ENCODE measurements at regions not wholly inside any gene's neighbourhood (a gene's known extent, or its start where the extent isn't known, plus 50 kb on each side); places are given as distances from the start of the nearest gene placed in this dataset.

DNA sequence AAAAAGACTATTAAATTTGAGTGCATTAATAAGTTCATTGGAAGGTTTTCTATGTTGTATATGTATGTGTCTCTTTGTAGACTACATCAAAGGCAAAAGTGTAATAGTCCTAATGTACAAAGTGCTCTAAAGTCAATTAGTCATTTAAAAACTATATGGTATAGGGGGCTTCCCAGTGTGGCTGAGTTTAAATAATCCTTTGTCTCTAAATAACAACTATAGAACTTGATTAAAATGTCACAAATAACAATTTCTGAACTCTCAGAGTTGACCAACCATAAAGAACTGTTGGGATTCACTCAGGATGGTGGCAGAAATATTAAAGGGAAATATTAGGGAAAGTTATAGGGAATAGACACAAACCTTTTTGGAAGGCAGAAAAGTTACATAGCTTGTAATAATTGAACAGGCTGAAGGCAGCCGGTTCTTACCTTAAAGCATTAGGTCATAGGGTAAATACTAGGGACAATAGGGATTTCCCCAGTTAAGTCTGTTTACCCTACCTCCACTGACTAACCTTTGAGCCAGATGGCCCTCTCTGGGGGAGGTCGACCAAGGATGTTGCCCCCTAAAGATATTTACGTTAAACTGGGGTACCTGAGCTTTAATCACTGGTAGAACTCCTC lies 1054.2 kb downstream of the ARAP2 start:
- no peak for DNase-seq

DNA sequence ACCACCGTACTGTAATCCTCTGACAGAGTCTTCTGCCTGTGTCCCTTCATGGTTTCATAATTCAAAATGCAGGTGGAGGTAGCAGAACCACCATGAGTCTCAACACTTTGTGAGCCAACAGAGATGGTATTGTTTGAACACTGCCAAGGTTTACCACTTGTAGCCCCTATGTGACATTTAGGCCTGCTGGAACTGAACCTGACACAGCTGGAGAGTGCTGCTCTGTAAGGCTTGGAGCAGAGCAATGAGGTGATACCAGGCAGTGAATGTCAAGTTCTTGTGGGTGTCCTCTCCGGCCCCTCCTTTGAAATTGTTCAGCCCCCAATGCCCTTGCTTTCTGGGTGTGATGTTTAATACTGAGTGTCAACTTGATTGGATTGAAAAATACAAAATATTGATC lies 1042.9 kb downstream of the ARAP2 start:
- DNase-seq: no peak

DNA sequence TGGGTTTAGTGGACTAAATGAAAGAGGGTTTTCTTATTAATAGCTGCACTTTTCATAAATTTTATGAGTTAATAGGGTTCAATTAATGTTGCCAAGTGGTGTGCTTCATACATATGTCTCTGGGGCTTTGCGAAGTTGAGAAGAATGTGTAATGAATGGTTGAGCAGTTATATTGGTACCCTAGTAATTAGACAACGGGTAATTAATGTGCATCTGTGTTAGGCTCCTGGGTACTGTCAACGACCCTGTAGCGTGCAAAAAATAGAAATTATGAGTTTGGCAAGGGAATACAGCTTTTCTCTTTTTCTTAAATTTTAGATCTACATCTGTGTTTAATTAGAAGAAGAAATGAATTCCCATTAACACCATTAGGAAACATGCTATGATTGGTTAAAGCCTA lies 1027.7 kb downstream of the ARAP2 start:
- DNase-seq: no peak

DNA sequence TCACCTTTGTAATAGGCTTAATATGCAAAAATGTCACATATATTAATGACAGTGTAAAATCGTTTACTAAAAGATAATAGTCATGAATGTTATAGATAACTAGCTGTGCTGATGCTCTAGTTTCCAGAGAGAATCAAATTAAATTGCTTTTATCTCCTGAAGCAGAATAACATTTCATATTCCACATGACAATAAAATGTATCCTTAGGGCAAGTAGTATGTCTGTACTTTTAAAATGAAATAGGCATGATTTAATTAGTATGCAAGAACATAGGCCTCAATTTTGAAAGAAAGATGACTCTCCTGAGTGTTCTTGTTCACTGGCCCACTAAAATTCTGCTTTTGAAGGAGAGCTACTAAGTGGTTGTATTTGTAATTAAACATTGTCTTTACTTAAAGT lies 1027.0 kb downstream of the ARAP2 start:
- no peak for DNase-seq

DNA sequence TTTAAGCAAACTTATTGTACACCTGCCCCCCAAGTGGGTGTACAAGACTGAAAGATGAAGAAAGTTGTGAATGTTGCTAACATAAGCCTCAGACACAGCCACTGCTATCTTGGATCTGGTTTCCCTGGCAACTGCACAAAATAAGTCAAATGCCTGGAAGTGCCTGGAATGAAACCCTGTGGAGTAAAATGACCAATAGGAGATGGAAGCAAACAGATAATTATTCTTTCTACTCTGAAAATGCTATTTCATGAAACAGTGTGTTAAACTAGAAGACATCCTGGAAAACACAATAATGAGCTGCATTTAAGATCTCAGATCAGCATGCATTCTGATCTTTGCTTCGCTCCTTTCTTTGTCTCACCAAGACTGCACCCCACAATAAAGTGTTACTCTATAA lies 1016.0 kb downstream of the ARAP2 start:
- no peak for DNase-seq

DNA sequence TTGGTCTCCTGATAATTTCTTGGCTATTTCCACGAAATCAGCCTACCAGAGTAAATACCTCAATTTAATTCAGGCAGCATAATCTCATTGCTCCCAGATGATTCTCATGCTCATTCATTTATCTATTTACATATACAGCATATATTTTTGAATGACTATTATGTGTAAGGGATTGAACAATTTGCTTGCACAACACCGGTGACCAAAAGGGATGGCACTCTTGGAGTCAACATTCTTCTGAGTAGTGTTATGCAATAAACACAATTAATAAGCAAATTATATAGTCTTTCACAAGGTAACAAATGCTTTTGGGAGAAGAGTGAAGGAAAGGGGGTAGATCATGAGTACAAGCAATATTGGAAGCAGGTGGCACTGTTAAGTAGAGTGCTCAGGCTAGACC lies 1015.3 kb downstream of the ARAP2 start:
- DNase-seq: no peak

DNA sequence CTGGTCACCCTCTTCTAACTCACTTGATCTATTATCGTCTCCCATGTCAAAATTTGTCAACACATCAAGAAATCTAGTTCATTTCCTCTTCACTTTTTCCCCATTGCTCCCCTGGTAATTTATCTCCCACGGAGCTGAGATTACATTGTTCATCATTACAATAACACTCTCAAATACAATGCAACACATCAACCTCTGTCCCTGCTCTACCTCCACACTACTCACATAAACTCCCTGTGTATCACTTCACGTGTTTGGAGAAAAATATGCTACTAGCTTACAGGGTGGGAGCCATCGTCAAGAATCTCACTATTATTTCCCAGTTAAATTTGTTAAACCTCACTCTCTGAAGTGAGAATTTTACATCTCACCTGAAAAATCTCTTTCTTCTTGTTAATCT lies 1006.4 kb downstream of the ARAP2 start:
- DNase-seq: no peak

DNA sequence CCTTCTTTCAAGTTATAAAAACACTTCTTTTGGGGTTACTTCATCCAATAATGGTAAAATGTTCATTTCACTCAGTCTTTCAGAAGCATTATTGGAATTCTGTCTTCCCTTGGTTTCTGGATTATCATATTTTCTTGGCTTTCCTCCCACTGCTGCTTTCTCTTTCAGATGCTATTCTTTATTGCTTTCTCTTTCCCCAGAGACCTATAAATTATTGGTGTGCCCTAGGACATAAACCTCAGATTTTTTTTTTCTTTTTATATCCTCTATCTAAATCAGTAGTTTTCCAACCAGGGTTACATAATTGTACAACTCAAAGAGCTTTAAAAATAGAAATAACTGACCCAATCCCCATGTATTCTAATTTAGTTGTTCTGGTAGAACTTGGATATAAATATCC lies 1005.5 kb downstream of the ARAP2 start:
- no peak for DNase-seq

DNA sequence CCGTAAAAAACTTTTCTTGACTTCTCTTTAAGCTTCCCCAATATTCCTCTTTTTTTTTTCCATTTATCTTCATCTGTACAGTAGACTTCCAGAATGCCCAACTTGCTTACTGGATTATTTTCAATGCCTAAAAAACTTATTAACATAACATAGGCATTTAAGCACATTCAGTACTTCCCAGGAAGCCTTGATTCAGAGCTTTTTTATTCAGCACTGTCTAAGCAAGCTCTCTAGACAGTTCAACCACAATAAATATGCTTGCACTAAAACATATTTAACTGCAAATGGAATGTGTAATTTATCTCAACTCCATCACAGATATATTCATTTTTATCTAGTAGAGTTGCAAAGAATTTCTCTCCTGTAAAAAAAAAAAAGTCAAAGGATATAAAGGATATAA lies 997.8 kb downstream of the ARAP2 start:
- DNase-seq: no peak

DNA sequence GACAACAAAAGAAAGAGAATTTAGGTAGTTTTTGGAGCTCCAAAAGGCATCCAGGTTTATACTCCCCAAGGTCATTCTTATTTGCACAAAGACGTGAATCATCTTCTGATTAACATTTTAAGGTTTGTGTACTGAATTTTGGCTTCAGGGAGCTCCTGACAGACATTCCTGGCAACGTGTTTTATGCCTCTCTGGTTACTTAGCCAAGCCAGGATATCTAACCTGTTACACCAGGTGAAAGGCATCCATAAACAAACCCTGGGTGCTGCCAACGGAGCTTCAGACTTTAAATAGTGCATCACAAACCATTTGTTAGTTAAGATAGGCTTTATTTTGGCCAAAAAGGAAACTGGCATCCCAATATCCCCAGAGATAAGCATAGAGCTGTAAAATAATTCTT lies 997.3 kb downstream of the ARAP2 start:
- DNase-seq: no peak

DNA sequence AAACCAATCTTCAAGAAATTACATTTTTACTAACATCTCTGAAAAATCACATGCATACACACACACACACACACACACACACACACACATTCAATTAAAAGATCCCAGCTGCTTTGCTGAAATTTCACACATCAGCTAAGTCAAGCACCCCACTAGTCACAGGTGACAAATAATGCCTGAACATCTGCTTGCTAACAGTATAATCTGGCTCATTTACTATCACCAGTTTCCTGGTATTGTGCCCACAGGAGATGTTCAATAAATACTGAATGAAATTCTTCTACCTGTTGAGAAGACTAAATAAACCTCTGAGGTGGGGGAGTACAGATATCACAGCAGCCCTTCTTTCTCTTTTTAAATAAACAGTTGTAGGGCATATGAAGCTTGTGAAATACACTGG lies 994.0 kb downstream of the ARAP2 start:
- no peak for DNase-seq

DNA sequence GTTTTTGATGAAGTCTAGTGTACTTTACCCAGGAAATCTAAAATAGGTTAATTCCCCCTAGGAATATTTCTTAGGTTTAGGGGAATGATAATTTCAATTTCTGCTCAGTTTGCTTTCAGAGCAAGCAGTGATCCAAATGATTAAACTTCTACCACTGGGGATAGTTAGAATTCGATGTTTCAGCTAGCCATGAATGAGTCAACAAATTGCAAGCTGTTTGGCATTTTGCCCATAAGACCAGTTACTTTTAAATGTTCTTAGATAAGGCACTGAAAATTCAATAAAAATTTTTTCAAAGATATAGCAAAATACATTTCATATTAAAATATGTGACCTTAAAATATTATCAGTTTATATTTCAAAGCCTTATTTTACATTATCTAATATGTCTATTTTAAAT lies 993.6 kb downstream of the ARAP2 start:
- no peak for DNase-seq

DNA sequence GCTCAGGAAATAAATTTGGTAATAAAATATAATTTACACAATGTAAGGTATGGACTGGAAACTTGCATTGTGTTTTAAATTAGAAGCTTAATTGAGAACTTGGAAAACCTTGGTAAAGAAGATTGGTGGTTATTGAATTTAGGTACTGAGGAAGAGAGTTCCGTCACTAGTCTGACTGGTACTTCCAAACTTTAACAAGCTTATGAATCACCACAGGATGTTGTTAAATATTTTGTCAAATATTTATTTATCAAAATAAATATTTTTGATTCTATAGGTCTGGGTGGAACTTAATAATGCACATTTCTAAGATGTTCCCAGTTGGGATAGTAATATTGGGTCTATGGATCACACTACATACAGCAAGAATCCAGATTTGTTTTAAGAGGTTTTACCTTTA lies 992.2 kb downstream of the ARAP2 start:
- DNase-seq: no peak

DNA sequence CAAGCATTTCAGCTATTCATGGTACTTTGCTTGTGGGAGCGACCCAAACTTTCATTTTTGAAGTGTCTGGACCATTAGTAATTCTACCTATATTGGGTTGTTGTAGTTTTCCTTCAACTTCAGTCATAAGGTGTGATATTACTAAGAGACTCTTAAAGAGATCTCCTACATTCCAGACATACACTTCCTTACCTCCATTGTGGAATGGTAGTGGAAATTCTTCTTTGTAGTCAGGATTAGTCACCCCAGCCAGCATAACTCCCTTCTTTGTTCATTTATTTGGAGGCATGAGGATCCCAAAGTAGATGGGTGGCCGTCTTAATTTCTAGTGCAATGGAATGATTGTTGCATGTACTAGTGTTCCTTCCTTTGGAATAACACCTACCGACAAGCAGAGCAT lies 991.4 kb downstream of the ARAP2 start:
- DNase-seq: no peak

DNA sequence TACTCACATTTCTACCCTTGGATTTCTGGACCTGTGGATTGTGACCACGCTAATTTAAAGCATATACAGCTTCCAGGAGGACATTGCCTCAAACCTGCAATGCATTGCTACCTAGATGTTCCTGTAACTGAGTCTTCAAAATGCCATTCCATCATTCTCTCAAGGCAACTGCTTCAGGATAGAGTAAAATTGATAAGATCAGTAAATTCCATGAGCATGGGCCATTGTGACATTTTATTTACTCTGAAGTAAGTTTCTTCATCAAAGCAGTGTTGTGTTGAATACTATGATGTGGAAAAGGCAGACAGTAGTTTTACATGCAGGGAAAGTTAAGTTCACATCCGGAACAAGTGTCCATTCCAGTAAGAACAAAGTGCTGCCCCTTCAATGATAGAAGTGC lies 991.0 kb downstream of the ARAP2 start:
- no peak for DNase-seq

DNA sequence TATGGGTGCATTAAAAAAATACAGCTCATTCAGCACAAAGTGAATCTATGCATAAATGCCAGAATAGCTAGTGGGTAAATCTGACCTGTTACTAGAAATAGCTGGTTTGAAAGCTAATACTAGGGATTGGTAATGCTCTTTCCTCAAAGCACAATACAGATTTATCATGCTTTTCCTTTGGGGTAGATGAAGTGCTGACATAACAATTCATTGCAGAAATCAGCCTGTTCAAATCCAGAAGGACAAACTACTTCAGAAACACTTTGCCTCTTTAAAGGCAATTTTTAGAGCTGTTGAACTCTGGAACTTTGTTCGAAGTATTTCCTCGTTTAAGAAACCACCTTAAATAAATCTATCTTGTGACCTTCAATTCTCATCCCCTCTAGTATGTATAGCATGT lies 957.9 kb downstream of the ARAP2 start:
- no peak for DNase-seq

DNA sequence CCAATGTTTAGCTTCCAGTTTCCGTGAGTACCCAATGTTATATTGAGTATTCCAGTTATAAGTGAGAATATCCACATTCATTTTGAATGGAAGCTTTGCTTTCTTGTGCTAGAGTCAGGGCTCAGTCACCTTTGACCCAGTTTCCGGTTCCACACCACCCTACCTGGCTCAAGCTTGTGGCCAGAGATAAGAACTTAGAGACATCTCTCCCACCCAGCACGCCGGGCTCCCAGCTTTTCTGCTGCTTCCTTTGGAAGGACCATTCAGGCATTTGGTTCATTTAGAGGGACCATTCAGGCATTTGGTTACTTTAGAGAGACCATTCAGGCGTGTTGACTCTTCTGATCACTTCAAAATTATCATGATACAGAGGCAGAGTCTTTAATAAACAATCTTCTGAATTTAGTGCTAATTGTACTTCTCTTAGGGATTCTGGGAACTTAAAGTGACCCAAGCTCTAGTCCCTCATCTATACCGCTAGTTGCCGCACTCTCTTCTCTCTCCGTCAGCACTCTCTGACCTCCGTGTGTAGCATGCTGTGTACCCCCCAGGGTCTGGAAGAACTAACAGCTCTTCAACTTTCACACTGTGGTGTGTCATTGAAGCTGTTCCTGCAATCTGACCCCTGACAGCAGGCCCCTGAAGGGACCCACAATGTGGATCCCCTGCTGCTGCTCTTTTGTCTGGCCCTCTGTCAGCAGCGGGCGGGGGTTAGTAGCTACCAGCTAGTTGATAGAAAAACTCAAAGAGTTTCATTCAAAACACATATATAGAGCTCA lies 943.1 kb downstream of the ARAP2 start:
- DNase-seq: no peak

DNA sequence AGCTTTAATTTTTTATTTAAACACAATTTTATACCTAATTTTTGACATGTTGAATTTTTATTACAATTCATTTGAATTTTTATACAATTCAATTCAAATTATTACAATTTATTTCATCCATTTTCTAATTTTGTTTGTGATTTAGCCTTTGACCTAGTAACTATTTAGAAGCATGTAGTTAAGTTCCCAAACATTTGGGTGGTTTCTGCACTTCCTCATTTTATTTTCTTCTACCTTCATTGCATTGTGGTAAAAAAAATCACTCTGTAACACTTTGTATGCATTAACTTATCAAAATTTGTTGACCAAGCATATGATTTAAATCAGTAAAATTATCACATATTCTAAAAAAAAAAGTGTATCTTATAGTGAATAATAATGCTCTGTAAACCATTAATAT lies 928.9 kb downstream of the ARAP2 start:
- no peak for DNase-seq

DNA sequence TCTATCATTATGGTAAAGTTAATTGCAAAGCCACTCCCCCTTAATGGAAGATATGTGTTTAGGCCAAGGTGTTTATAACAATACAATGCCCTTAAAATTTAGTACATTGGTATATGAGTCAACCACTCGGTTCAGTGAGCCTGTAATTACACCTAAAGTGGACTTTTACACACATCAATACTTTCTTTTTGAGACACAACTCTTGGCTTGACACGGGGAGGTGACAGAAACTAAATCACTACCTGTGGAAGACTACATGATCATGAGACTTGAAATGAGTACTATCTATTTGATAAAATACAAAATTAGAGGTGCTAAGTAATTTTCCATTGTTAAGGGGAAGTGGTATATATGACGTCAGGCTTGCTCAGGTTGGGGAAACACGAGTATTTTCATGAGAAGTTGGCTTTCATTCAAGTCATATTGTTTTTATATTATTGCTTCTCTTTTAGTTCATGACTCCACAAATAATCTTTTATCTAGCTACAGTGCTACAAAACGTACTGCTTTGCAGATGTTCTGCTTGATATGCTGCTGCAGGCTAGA lies 918.3 kb downstream of the ARAP2 start:
- no peak for DNase-seq

DNA sequence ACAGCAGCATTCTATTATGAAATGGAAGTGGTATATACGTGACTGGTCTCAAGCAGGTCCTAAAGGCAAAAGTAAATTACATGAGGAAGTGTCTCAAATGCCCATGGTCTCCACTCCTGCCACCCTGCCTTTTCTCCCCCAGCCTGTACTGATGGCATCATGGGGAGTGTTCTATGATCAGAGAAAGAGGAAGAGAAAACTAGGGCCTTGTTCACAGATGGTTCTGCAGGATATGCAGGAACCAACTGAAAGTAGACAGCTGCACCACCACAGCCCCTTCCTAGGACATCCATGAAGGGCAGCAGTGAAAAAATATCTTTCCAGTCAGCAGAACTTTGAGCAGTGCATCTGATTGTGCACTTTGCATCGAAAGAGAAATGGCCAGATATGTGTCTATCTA lies 901.5 kb downstream of the ARAP2 start:
- DNase-seq: no peak

DNA sequence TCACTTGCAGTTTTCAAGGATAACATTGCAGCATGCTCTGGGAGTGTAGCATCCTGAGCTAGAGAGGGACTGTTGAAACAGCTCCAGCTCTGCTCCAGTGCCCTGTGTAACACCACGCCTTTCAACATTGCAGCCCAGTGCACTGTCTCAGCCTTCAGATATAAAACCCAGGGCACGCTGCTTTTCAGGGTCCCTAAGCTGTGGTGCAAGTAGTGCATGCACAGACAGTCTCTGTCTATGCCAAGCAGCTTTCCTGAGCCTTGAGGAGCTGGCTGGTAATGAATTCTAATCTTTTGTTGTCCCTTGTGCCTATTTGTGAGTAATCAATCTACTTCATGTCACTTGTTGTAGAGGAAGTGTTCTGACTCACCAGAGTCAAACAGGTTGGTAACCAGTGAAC lies 897.0 kb downstream of the ARAP2 start:
- no peak for DNase-seq

DNA sequence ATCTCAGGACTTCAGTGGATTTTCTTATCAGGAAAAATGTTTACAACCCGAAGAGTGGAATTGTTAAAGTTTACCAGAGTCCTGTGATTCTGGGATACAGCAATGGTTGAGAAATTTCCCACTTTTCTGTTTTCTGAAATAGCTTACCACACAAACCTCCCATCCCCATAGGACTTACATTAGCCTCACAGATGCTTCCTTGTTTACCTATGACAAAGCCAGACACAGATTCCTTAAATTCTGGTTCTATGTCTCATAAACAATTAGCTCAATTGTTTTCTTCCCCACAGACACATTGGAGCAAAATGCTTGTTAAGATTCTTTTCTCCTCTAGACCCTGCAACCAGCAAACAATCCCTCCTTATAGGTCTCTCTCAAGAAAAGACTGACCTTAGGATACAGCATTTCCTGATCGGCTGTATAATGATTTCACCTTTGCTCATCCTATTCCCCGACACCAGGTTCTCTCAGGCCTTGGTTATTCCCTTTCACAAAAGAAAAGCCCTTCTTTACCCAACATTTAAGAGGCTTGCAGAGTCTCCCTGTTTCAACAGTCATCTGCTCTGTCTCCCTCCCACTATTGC lies 886.2 kb downstream of the ARAP2 start:
- no peak for DNase-seq

DNA sequence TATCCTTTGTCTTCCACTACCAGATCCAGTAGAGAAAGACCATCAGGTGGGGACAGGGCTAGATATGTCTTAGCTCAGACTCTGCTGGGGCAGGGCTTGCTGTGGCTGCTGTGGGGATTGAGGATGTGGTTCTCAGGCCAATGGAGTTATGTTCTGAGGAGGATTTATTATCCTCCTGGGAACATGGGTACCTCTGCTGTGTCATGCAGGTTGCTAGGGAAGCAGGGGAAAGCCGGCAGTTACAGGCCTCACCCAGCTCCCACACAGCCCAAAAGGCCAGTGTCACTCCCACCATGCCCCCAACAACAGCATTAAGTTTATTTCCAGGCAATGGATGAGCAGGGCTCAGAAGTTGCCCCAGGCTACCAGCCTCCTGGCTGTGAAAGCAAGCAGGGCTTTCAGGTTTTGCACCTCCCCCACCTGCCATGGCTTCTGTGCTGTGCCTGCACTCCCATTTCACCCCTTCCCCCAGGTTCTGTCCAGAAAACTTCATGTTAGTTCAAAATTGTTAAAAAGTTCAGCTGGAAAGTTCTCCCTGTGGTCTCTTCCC lies 879.9 kb downstream of the ARAP2 start:
- no peak for DNase-seq

DNA sequence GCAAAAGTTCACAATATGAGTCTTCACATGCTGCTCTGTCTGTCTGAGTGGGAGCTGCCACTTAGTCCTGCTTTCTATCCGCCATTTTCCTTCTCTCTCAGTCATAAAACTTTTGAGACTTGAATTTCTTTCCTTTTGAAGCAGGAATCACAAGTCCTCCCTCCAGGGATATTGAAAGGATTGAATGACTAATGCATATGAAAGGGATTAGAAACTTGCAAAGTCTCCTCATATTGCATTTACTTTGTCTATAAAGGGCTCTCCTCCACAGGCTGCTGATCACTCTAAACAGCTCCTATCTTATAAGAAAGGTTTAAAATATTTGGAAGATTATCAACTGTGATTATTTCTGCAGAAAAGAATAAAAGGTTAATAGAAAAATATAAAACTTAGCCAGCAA lies 879.1 kb downstream of the ARAP2 start:
- DNase-seq: no peak
